Tongue (tissue), 1 donor: ENCODE measurements at regions not wholly inside any gene's neighbourhood (a gene's known extent, or its start where the extent isn't known, plus 50 kb on each side); places are given as distances from the start of the nearest gene placed in this dataset.
A peak's percentile ranks its signal among the peaks of the same experiment; 100 is the strongest.

Experiments
- DNase-seq: peaks from one replicate; pipeline ENCODE4 v3.0.0-alpha.2; 2015

- no peak for DNase-seq
Measured at GRCh38 chr20:52779125-52779524, 193.0 kb upstream of the TSHZ2 start.

GRCh38 chr20:52777171-52777570 lies 195.0 kb upstream of the TSHZ2 start:
- DNase-seq = no peak

DNA sequence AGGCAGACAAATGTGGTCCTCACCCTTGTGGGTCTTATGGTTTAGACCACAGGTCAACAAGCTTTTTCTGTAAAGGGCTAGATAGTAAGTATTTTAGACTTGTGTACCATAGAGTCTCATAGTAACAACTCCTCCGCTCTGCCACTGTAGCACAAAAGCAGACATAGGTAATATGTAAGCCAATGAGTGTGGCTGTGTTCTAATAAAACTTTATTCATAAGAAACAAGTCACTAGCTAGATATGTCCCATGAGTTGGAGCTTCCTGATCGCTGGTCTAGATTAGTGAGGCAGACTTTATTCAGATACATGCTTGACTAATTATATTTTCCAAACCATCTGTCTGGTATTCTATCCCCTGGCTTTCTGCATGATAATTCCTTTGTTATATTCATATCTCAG lies 196.4 kb upstream of the TSHZ2 start:
- no peak for DNase-seq

- DNase-seq = no peak
Measured at GRCh38 chr20:52768694-52769093, 203.5 kb upstream of the TSHZ2 start.

DNA sequence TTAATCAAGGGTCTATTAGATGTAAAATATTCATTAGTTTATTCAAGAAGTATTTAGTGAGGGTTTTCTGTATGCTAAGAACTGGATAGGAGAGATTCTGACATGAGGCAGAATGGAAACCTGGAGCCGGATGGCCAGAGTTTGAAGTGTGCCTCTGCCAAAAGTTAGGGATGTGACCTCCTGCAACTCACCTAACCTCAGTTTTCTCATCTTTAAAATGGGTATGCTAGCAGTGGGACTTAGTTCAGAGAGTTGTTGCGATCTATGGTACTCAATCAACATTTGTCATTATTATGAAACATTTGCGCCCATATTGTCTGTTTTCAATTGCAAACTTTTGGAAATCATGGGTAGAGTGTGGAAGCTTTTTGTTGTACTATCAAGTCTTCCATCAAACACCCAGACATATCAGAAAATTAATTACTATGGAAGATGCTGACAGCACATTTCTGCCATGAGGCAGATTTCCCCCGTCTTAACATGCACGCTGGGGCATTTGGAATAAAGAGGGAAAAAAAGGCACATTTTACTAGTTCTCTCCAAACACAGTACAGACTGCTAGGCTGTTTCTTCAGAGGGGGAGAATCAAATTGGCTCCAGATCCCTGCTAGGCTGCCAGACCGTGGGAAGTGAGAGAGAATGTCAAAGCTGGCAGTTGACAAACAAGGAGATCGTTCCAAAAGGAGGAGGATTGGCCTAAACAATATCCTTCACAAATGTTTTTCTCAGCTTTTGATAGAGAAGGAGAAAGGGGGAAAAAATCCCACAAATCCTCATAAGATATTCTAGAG lies 205.3 kb upstream of the TSHZ2 start:
- DNase-seq = peak; percentile 24

DNA sequence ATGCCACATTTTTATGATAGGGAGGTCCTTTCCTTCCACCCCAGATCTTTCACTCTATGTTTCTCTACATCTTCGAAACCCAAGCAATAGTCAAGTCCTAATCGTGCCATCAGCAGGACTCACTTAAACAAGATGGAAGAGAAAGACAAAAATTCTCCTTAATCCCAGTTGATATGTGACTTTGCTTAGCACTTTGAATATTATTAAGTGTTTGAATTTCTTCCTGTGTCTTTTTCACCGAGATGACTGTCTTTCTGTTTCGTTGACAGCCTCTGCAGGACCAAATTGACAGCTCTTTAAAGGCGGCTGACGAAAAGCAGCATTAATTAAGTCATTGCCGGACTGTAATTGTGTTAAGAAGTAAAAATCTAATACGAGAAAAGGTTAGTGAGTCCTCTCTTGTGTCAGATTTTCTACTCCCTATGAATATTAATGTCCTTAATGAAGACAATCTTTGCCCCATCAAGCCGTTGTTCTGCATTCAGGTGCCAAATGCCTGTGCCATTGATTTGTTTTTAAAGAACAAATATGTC lies 208.8 kb upstream of the TSHZ2 start:
- DNase-seq = no peak

DNA sequence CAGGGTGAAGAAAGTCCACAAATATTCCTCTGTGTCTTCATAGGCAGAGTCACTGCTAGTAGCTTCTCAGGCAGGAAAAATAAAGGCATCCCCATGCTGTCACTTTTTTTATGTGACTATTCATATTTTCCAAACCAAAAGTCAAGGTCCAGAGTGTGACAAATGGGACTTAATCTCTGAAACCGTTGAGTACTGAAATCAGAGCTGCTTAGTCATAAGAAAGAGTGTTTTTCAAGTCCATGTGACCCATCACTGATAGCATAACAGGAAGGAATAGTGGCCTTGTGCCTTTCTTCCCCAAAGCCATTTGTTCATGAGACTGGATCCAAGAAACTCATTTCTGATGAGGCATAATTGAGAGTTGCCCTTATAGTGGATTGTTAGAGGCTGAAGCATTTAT lies 210.3 kb upstream of the TSHZ2 start:
- no peak for DNase-seq

GRCh38 chr20:52760791-52761190 lies 211.4 kb upstream of the TSHZ2 start:
- no peak for DNase-seq

DNA sequence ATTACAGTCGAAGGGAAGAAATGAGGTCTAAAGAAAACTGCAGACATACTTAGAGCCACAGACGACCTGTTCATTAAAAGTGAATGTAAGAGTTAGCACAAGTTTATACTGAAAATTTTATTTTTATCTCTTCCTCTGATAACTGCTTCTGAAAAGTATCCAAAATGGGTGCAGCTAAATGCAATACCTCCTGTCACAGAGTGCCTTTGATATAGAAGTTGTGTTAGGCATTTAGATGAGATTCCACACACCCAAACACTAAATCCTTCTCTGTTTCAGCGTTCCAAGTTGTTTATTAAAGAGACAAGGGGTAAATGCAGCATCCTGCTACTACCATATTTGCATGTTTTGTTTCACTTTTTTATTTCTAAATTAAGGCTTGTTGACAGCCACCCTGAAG lies 214.7 kb upstream of the TSHZ2 start:
- no peak for DNase-seq

DNA sequence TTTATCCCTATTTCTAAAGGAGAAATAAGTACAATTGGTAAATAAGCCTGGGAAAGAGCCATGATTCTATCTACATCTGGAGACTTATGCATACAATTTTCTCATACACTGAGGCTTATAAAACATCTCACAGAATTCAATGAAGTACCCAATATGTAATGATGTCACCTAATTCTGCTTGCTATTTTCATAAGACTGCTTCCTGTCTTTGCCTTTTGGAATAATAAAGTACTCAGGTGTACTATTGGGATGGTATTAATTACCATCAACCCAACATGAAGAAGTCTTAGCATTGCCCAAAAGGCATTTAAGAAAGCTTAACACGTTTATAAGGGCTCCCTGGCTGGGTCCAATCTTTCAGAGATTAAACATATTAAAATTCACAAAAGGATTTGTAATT lies 216.4 kb upstream of the TSHZ2 start:
- DNase-seq = no peak

GRCh38 chr20:52754366-52754765 lies 217.8 kb upstream of the TSHZ2 start:
- no peak for DNase-seq

DNA sequence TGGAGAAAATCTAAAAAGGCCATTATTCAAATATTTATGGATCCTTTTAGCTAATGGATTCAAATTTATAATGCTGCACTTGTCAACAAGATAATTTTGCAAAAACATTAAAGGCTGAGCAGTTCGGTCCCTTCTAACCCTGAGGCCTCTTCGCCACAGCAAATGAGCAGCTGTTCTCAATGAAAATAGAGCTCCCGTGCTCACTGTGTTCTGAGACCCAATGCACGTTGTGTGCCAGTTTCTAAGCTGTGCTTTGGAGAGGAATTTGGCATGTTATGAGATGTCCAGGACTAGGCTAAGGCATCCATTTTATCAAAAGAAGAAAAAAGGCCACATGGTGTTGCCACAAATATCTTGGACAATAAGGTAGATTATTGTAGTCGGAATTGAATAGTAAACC lies 220.1 kb upstream of the TSHZ2 start:
- DNase-seq = peak; percentile 81

GRCh38 chr20:52751571-52751970 lies 220.6 kb upstream of the TSHZ2 start:
- DNase-seq = peak; percentile 51

GRCh38 chr20:52749938-52750337 lies 222.2 kb upstream of the TSHZ2 start:
- DNase-seq = no peak

DNA sequence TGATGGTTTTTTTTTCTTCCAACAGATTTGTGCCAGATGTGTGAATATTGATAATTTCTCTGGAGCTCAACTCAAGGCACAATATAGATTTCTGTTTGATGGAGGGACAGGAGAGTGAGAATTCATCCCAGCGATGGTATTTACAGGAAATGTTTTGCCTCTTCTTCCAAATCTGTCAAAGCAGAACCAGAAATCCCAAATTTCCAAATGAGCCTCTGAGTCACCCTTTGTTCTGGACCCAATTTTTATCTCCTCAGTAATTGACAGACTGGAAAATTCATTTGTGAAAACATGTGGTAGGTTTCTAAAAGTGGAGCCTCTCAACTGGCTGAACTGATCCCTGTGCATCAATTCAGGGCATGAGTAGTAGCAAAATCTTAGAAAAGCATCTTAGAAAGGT lies 223.2 kb upstream of the TSHZ2 start:
- peak; percentile 69 for DNase-seq

- DNase-seq = peak; percentile 93
Measured at GRCh38 chr20:52748285-52748932, 223.7 kb upstream of the TSHZ2 start.

GRCh38 chr20:52747845-52748284 lies 224.3 kb upstream of the TSHZ2 start:
- DNase-seq = peak; percentile 64

DNA sequence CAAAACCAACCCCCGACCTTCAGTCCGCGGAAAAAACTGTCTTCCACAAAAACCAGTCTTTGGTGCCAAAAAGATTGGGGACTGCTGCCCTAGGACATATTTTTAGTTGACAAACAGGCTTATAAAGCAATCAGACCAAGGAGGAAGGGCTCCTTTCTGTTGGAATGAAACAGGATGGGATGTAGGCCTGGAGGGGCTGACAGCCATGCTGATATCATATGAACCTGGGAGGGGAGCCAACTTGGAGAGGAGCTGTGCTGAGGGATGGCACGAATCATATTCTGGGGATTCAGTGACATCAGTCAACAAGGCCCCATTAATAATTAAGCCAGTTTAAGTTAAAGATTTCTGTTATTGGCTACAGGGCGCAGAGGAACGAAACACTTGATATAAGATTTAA lies 225.4 kb upstream of the TSHZ2 start:
- DNase-seq = peak; percentile 84

GRCh38 chr20:52746190-52746589 lies 226.0 kb upstream of the TSHZ2 start:
- DNase-seq = peak; percentile 43

- no peak for DNase-seq
Measured at GRCh38 chr20:52744441-52744840, 227.7 kb upstream of the TSHZ2 start.

DNA sequence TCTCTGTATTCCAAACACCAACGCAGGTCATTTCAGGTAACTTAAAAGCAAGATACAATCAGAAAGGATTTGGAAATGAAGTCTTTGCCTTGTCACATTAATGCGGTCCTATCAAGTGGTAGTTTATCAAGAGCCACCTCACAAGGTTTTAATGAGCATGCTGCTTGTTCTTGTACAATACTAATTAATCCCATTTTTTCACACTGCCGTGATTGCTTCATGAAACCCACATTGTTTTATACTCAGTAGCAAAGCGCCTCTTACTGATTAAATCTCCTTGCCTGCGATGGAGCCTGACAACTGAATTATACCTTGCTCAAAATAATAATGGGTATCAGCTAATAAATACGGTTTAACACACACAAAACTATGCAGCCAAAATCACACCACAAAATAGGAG lies 234.1 kb upstream of the TSHZ2 start:
- no peak for DNase-seq

GRCh38 chr20:52736507-52736906 lies 235.7 kb upstream of the TSHZ2 start:
- DNase-seq = no peak

- peak; percentile 32 for DNase-seq
Measured at GRCh38 chr20:52731093-52731492, 241.1 kb upstream of the TSHZ2 start.
